GM12878 (cell line): ENCODE measurements at regions not wholly inside any gene's neighbourhood (a gene's known extent, or its start where the extent isn't known, plus 50 kb on each side); places are given as distances from the start of the nearest gene placed in this dataset.

Source experiments
- ASH2L ChIP-seq: fragments of 300-600, 200-600 bp; sonication (generic); IDR thresholded peaks from 2 replicates; pipeline ENCODE4 v1.6.1; 2017; ENCODE audit warnings: low read depth, mild to moderate bottlenecking, borderline replicate concordance
- ATF7 ChIP-seq: fragments of 450-650 bp; IDR thresholded peaks from 2 replicates; pipeline ENCODE4 v1.6.1; 2016; ENCODE audit warnings: low read depth, mild to moderate bottlenecking
- CHD1 ChIP-seq: IDR thresholded peaks from 2 replicates; pipeline ENCODE4 v1.6.1; 2012; ENCODE audit warnings: low read depth, low read length, improper control_type of control experiment
- CHD4 ChIP-seq: fragments of 200-600 bp; sonication (generic); IDR thresholded peaks from 2 replicates; pipeline ENCODE4 v1.6.1; 2016; ENCODE audit warnings: mild to moderate bottlenecking
- EED ChIP-seq: sonication (generic); IDR thresholded peaks from 2 replicates; pipeline ENCODE4 v1.6.1; 2016; ENCODE audit warnings: antibody characterized with exemption, low read depth
- ESRRA ChIP-seq: IDR thresholded peaks from 2 replicates; pipeline ENCODE4 v1.6.1; 2012; ENCODE audit warnings: mild to moderate bottlenecking, low read length, improper control_type of control experiment
- FOXM1 ChIP-seq: IDR thresholded peaks from 2 replicates; pipeline ENCODE4 v1.6.1; 2012; ENCODE audit warnings: low read depth, mild to moderate bottlenecking, inconsistent platforms, low read length, moderate library complexity
- GATAD2B ChIP-seq: fragments of 450-650 bp; conservative IDR thresholded peaks from 2 replicates; pipeline ENCODE4 v1.6.1; 2017; ENCODE audit warnings: low read depth, mild to moderate bottlenecking, moderate library complexity
- IKZF2 ChIP-seq, 2 experiments: fragments of 450-650 bp; IDR thresholded peaks; 2 replicates each; pipeline ENCODE4 v1.6.1; 2017; ENCODE audit warnings: mild to moderate bottlenecking in 2 of 2, moderate library complexity in 2 of 2
- JUNB ChIP-seq: IDR thresholded peaks from 2 replicates; pipeline ENCODE4 v1.6.1; 2016; ENCODE audit warnings: antibody characterized with exemption, mild to moderate bottlenecking
- KLF5 ChIP-seq: fragments of 450-650 bp; IDR thresholded peaks from 2 replicates; pipeline ENCODE4 v1.6.1; 2014; ENCODE audit warnings: mild to moderate bottlenecking; ENCODE audit not compliant: partially characterized antibody
- MYC ChIP-seq: IDR thresholded peaks from 2 replicates; pipeline ENCODE4 v1.6.1; 2011; ENCODE audit warnings: mild to moderate bottlenecking, low read length, moderate library complexity, inconsistent platforms; ENCODE audit not compliant: insufficient read depth, insufficient replicate concordance, insufficient read length, severe bottlenecking
- NFYB ChIP-seq: IDR thresholded peaks from 2 replicates; pipeline ENCODE4 v1.6.1; 2011; ENCODE audit warnings: low read depth, mild to moderate bottlenecking, low read length, improper control_type of control experiment, moderate library complexity; ENCODE audit not compliant: insufficient read depth
- NR2C1 ChIP-seq: fragments of 450-650 bp; IDR thresholded peaks from 2 replicates; pipeline ENCODE4 v1.6.1; 2017; ENCODE audit warnings: antibody characterized with exemption, mild to moderate bottlenecking, moderate library complexity
- PAX5 ChIP-seq: IDR thresholded peaks from 2 replicates; pipeline ENCODE4 v1.6.1; 2011; ENCODE audit warnings: low read depth, low read length, borderline replicate concordance
- RCOR1 ChIP-seq: conservative IDR thresholded peaks from 2 replicates; pipeline ENCODE4 v1.6.1; 2012; ENCODE audit warnings: low read depth, low read length, improper control_type of control experiment
- SIN3A ChIP-seq: IDR thresholded peaks from 2 replicates; pipeline ENCODE4 v1.6.1; 2012; ENCODE audit warnings: low read depth, low read length, improper control_type of control experiment
- TARDBP ChIP-seq: IDR thresholded peaks from 2 replicates; pipeline ENCODE4 v1.6.1; 2016; ENCODE audit warnings: borderline replicate concordance
- TCF3 ChIP-seq: IDR thresholded peaks from 2 replicates; pipeline ENCODE4 v1.6.1; 2012; ENCODE audit warnings: low read depth, mild to moderate bottlenecking, low read length, borderline replicate concordance; ENCODE audit not compliant: insufficient read depth
- YY1 ChIP-seq: IDR thresholded peaks from 2 replicates; pipeline ENCODE4 v1.6.1; 2011; ENCODE audit warnings: low read depth, mild to moderate bottlenecking, low read length
- TF ChIP-seq, protein P1 (sequence below): fragments of 450-650 bp; IDR thresholded peaks from 2 replicates; pipeline ENCODE4 v1.6.1; 2017; ENCODE audit warnings: mild to moderate bottlenecking, low read depth, inconsistent platforms; ENCODE audit not compliant: poor library complexity, severe bottlenecking
- TF ChIP-seq, protein P2 (sequence below): IDR thresholded peaks from 2 replicates; pipeline ENCODE4 v1.6.1; 2012; ENCODE audit warnings: improper control_type of control experiment, low read depth, low read length; ENCODE audit not compliant: insufficient replicate concordance

DNA sequence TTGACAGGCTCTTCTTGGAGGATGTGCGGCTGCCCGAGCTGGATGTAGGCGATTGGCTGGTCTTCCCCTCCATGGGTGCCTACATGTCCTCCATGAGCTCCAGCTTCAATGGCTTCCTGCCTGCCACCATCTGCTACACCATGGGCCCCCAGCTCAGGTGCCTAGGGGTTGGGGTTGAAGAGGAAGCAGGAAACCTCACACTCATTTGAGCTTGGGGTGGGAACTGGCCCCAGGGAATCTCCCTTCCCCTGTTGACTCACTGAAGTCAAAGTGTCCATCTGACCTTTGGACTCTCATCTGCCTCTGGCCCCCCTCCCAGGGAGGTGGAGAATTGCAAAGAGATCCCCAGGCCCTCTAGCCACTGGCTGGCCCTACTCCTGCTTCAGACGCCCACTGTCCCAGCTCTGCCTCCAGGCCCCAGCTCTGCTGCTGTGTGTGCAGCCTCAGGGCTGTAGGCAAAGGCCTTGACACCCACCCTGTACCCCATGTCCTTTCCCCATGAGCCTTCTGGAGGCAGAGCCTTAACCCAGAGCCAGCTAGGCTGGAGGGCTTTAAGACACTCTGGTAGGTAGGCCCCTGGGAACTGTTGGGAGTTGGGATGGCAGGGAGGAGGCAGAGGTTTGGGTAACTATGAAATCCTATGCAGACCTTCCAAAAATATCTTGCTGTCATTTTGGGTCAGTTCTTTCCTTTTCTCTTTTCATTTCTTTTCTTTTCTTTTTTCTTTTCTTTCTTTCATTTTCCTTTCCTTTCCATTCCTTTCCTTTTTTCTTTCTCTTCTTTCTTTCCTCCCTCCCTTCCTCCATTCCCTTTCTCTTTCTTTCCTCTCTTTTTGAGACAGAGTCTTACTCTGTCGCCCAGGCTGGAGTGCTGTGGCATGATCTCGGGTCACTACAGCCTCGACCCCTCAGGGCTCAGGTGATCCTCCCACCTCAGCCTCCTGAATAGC is 66.9 kb upstream of the TINAGL1 start (continued):
- TF ChIP-seq, protein P1, sequence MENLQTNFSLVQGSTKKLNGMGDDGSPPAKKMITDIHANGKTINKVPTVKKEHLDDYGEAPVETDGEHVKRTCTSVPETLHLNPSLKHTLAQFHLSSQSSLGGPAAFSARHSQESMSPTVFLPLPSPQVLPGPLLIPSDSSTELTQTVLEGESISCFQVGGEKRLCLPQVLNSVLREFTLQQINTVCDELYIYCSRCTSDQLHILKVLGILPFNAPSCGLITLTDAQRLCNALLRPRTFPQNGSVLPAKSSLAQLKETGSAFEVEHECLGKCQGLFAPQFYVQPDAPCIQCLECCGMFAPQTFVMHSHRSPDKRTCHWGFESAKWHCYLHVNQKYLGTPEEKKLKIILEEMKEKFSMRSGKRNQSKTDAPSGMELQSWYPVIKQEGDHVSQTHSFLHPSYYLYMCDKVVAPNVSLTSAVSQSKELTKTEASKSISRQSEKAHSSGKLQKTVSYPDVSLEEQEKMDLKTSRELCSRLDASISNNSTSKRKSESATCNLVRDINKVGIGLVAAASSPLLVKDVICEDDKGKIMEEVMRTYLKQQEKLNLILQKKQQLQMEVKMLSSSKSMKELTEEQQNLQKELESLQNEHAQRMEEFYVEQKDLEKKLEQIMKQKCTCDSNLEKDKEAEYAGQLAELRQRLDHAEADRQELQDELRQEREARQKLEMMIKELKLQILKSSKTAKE = peak; percentile 74
- TF ChIP-seq ESRRA (no peak; the same call in 1 of the 2 replicates), GATAD2B (peak; percentile 96), JUNB (no peak), CHD4 (no peak), SIN3A (0 out of 2 replicates have a peak, but pooled peaks have one; percentile 45), NFYB (no peak), MYC (no peak), ATF7 (peak; percentile 62), YY1 (peak; percentile 78), IKZF2 (IDR thresholded peaks at IDR 0.05) (peak; percentile 76 to 89; a peak in 3 of 4 replicates), EED (no peak), FOXM1 (no peak), KLF5 (no peak), CHD1 (no peak), RCOR1 (no peak), TARDBP (no peak), NR2C1 (peak; percentile 82), ASH2L (no peak), TCF3 (no peak), PAX5 (no peak)
- TF ChIP-seq, protein P2, sequence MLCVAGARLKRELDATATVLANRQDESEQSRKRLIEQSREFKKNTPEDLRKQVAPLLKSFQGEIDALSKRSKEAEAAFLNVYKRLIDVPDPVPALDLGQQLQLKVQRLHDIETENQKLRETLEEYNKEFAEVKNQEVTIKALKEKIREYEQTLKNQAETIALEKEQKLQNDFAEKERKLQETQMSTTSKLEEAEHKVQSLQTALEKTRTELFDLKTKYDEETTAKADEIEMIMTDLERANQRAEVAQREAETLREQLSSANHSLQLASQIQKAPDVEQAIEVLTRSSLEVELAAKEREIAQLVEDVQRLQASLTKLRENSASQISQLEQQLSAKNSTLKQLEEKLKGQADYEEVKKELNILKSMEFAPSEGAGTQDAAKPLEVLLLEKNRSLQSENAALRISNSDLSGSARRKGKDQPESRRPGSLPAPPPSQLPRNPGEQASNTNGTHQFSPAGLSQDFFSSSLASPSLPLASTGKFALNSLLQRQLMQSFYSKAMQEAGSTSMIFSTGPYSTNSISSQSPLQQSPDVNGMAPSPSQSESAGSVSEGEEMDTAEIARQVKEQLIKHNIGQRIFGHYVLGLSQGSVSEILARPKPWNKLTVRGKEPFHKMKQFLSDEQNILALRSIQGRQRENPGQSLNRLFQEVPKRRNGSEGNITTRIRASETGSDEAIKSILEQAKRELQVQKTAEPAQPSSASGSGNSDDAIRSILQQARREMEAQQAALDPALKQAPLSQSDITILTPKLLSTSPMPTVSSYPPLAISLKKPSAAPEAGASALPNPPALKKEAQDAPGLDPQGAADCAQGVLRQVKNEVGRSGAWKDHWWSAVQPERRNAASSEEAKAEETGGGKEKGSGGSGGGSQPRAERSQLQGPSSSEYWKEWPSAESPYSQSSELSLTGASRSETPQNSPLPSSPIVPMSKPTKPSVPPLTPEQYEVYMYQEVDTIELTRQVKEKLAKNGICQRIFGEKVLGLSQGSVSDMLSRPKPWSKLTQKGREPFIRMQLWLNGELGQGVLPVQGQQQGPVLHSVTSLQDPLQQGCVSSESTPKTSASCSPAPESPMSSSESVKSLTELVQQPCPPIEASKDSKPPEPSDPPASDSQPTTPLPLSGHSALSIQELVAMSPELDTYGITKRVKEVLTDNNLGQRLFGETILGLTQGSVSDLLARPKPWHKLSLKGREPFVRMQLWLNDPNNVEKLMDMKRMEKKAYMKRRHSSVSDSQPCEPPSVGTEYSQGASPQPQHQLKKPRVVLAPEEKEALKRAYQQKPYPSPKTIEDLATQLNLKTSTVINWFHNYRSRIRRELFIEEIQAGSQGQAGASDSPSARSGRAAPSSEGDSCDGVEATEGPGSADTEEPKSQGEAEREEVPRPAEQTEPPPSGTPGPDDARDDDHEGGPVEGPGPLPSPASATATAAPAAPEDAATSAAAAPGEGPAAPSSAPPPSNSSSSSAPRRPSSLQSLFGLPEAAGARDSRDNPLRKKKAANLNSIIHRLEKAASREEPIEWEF = no peak
